Stimulated activated effector memory CD8-positive, alpha-beta T cell treated with anti-CD3 and anti-CD28 coated beads, Interleukin-12 subunit alpha, Interleukin-12 subunit beta, amount 100 ng/mL, for 72 hours (primary cell): ENCODE measurements at regions not wholly inside any gene's neighbourhood (a gene's known extent, or its start where the extent isn't known, plus 50 kb on each side); places are given as distances from the start of the nearest gene placed in this dataset.
A peak's percentile ranks its signal among the peaks of the same experiment; 100 is the strongest.

Experiments
- ATAC-seq: fragments of 150-1000 bp; cut with Tn5 transposase; 2 replicates; pipeline ENCODE4 v1.10.0; 2021
- DNase-seq, 2 donors: peaks; one replicate each; pipeline ENCODE4 v3.0.0; 2021 to 2022; ENCODE audit warnings: low spot score in 2 of 2
- H3K27ac Mint-ChIP-seq: one replicate; pipeline ENCODE4 v1.8.0; 2022; ENCODE audit warnings: mild to moderate bottlenecking, mixed read lengths
- H3K36me3 Mint-ChIP-seq: one replicate; pipeline ENCODE4 v1.8.0; 2022; ENCODE audit warnings: mild to moderate bottlenecking, mixed read lengths
- H3K4me1 Mint-ChIP-seq: one replicate; pipeline ENCODE4 v1.8.0; 2022; ENCODE audit warnings: mixed read lengths
- H3K4me3 Mint-ChIP-seq: one replicate; pipeline ENCODE4 v1.8.0; 2022; ENCODE audit warnings: mild to moderate bottlenecking, mixed read lengths
- H3K9me3 Mint-ChIP-seq: one replicate; pipeline ENCODE4 v1.8.0; 2022; ENCODE audit warnings: mixed read lengths

DNA sequence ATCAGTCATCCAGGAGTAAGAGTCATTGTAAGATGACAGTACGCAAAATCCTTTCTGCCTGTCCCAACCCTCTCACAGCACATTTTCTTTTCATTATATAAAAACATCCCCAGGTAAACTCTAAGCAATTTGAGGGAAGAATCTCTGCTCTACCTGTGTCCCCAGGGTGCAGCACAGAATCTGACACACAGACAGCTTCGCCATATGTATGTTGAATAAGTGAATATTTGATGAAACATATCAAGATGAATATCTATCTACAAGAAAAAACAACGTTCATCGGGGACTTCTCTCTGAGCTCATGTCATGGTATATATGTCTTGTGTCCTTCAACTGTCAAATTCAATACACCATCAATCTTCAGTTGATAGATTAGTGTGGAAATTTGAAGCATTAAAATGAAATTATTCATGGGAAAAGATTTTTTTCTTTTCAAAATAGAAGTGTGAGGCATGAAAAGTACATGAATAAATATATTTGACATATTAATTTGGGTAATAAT is 94.5 kb upstream of the KYNU start:
- H3K4me1 Mint-ChIP-seq: no peaks in the 10 kb centered on the region
- no peaks in the 10 kb centered on the region for H3K36me3 Mint-ChIP-seq
- H3K9me3 Mint-ChIP-seq: no peaks in the 10 kb centered on the region
- H3K27ac Mint-ChIP-seq: no peak overlapping the region
- DNase-seq: no peak
- no peak for ATAC-seq
- no peak overlapping the region for H3K4me3 Mint-ChIP-seq

DNA sequence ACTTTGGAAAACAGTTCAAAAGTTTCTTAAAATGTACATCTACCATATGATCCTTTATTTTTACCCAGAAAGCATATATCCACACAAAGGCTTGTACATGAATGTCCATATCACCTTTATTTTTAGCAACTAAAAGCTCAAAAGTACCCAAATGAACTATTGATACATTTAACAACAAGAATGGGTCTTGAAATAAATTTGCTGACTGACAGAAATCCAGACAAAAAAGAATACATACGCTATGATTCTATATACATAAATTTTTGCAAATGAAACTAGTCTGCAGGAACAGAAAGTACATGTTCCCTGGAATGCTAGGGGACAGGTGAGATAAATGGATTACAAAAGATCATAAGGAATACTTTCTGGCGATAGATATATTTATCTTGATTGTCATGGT is 96.3 kb upstream of the KYNU start:
- Mint-ChIP-seq H3K4me1 (no peaks in the 10 kb centered on the region), H3K4me3 (no peak overlapping the region), H3K27ac (no peak overlapping the region), H3K36me3 (no peaks in the 10 kb centered on the region), H3K9me3 (no peaks in the 10 kb centered on the region)
- ATAC-seq (no peak), DNase-seq (no peak)

GRCh38 chr2:142778289-142778688 is 99.2 kb upstream of the KYNU start:
- no peak overlapping the region for H3K4me3 Mint-ChIP-seq
- no peak overlapping the region for H3K27ac Mint-ChIP-seq
- no peaks in the 10 kb centered on the region for H3K36me3 Mint-ChIP-seq
- ATAC-seq (no peak), DNase-seq (no peak)
- peaks cover 11% of the 10 kb centered on the region for H3K9me3 Mint-ChIP-seq
- no peaks in the 10 kb centered on the region for H3K4me1 Mint-ChIP-seq

- Mint-ChIP-seq H3K4me1 (no peaks in the 10 kb centered on the region), H3K36me3 (no peaks in the 10 kb centered on the region), H3K27ac (no peak overlapping the region), H3K4me3 (no peak overlapping the region), H3K9me3 (peaks cover 11% of the 10 kb centered on the region)
- no peak for ATAC-seq
- no peak for DNase-seq
Measured at GRCh38 chr2:142777742-142778141, 99.7 kb upstream of the KYNU start.

DNA sequence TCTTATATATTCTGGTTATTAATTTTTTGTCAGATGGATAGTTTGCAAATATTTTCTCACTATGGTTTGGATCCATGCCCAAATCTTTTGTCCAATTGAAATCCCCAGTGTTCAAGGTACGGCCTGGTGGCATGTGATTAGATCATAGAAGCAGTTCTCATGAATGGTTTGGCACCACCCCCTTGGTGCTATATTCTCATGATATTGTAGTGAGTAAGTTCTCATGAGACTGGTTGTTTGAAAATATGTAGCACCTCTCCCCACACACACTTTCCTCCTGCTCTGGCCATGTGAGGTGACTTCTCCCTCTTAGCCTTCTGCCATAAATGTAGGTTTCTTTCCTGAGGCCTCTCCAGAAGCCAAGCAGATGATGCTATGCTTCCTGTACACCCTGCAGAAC is 107.7 kb upstream of the KYNU start:
- H3K27ac Mint-ChIP-seq: no peak overlapping the region
- H3K4me1 Mint-ChIP-seq: no peaks in the 10 kb centered on the region

GRCh38 chr2:142767847-142768246 is 109.6 kb upstream of the KYNU start:
- no peak for ATAC-seq
- H3K9me3 Mint-ChIP-seq: peaks cover 27% of the 10 kb centered on the region
- no peak overlapping the region for H3K27ac Mint-ChIP-seq
- H3K4me3 Mint-ChIP-seq: no peak overlapping the region
- H3K36me3 Mint-ChIP-seq: no peaks in the 10 kb centered on the region
- DNase-seq: no peak
- H3K4me1 Mint-ChIP-seq: no peaks in the 10 kb centered on the region

More for the DNA sequence above, 107.7 kb upstream of the KYNU start:
- Mint-ChIP-seq H3K36me3 (no peaks in the 10 kb centered on the region), H3K9me3 (peaks cover 25% of the 10 kb centered on the region), H3K4me3 (no peak overlapping the region)
- ATAC-seq: no peak
- DNase-seq: no peak

DNA sequence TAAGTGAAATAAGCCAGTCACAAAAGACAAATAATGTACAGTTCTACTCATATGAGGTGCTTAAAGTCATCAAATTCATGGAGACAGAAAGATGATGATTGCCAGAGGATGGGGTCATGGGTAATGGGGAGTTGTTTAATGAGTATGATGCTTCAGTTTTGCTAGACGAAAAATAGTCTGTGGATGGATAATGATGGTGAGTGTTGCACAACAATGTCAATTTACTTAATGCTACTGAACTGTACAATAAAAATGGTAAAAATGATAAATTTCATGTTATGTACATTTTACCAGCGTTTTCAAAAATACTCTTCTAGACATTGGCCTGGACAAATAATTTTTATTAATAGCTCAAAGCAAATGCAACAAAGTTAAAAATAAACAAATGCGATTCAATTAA is 118.5 kb upstream of the KYNU start:
- ATAC-seq (no peak), DNase-seq (no peak)
- no peaks in the 10 kb centered on the region for H3K36me3 Mint-ChIP-seq
- no peak overlapping the region for H3K27ac Mint-ChIP-seq
- no peak overlapping the region for H3K4me3 Mint-ChIP-seq
- H3K9me3 Mint-ChIP-seq: peaks cover 17% of the 10 kb centered on the region
- H3K4me1 Mint-ChIP-seq: no peaks in the 10 kb centered on the region

GRCh38 chr2:142757111-142757510 is 120.4 kb upstream of the KYNU start:
- H3K36me3 Mint-ChIP-seq: no peaks in the 10 kb centered on the region
- peaks cover 13% of the 10 kb centered on the region for H3K9me3 Mint-ChIP-seq
- H3K4me1 Mint-ChIP-seq: no peaks in the 10 kb centered on the region
- ATAC-seq (no peak), DNase-seq (no peak)
- no peak overlapping the region for H3K27ac Mint-ChIP-seq
- H3K4me3 Mint-ChIP-seq: no peak overlapping the region

GRCh38 chr2:142756430-142756829 is 121.0 kb upstream of the KYNU start:
- H3K36me3 Mint-ChIP-seq: no peaks in the 10 kb centered on the region
- H3K27ac Mint-ChIP-seq: no peak overlapping the region
- H3K4me1 Mint-ChIP-seq: no peaks in the 10 kb centered on the region
- no peak overlapping the region for H3K4me3 Mint-ChIP-seq
- ATAC-seq: no peak
- peaks cover 12% of the 10 kb centered on the region for H3K9me3 Mint-ChIP-seq
- DNase-seq: no peak

GRCh38 chr2:142755191-142755590 is 122.3 kb upstream of the KYNU start:
- ATAC-seq (no peak), DNase-seq (no peak)
- H3K36me3 Mint-ChIP-seq: no peaks in the 10 kb centered on the region
- H3K4me3 Mint-ChIP-seq: no peak overlapping the region
- peaks cover 12% of the 10 kb centered on the region for H3K9me3 Mint-ChIP-seq
- no peak overlapping the region for H3K27ac Mint-ChIP-seq
- H3K4me1 Mint-ChIP-seq: no peaks in the 10 kb centered on the region

GRCh38 chr2:142754182-142754581 is 123.3 kb upstream of the KYNU start:
- no peak for ATAC-seq
- Mint-ChIP-seq H3K4me1 (no peaks in the 10 kb centered on the region), H3K9me3 (peaks cover 15% of the 10 kb centered on the region), H3K27ac (no peak overlapping the region), H3K4me3 (no peak overlapping the region), H3K36me3 (no peaks in the 10 kb centered on the region)
- no peak for DNase-seq

- no peaks in the 10 kb centered on the region for H3K36me3 Mint-ChIP-seq
- H3K4me1 Mint-ChIP-seq: no peaks in the 10 kb centered on the region
- ATAC-seq (no peak), DNase-seq (no peak)
- H3K9me3 Mint-ChIP-seq: peaks cover 11% of the 10 kb centered on the region
- no peak overlapping the region for H3K4me3 Mint-ChIP-seq
- no peak overlapping the region for H3K27ac Mint-ChIP-seq
Measured at GRCh38 chr2:142750858-142751257, 126.6 kb upstream of the KYNU start.

GRCh38 chr2:142748559-142749099 is 128.8 kb upstream of the KYNU start:
- H3K36me3 Mint-ChIP-seq: no peaks in the 10 kb centered on the region
- ATAC-seq (no peak), DNase-seq (no peak)
- H3K9me3 Mint-ChIP-seq: peaks cover 11% of the 10 kb centered on the region
- no peaks in the 10 kb centered on the region for H3K4me1 Mint-ChIP-seq
- H3K4me3 Mint-ChIP-seq: no peak overlapping the region
- H3K27ac Mint-ChIP-seq: no peak overlapping the region

GRCh38 chr2:142745691-142746090 is 131.8 kb upstream of the KYNU start:
- Mint-ChIP-seq H3K4me1 (no peaks in the 10 kb centered on the region), H3K27ac (no peak overlapping the region), H3K9me3 (peaks cover 5% of the 10 kb centered on the region), H3K36me3 (no peaks in the 10 kb centered on the region), H3K4me3 (no peak overlapping the region)
- DNase-seq (no peak), ATAC-seq (no peak)

- Mint-ChIP-seq H3K36me3 (no peaks in the 10 kb centered on the region), H3K27ac (no peak overlapping the region), H3K4me3 (no peak overlapping the region), H3K4me1 (no peaks in the 10 kb centered on the region), H3K9me3 (peaks cover 3% of the 10 kb centered on the region)
- ATAC-seq (no peak), DNase-seq (no peak)
Measured at GRCh38 chr2:142742371-142743214, 134.9 kb upstream of the KYNU start.

- no peak for DNase-seq
- Mint-ChIP-seq H3K9me3 (peaks cover 3% of the 10 kb centered on the region), H3K27ac (no peak overlapping the region), H3K4me3 (no peak overlapping the region), H3K36me3 (no peaks in the 10 kb centered on the region), H3K4me1 (no peaks in the 10 kb centered on the region)
- peak; percentile 44 for ATAC-seq
Measured at GRCh38 chr2:142741764-142742269, 135.6 kb upstream of the KYNU start.
